SK-N-DZ (cell line): ENCODE measurements at regions not wholly inside any gene's neighbourhood (a gene's known extent, or its start where the extent isn't known, plus 50 kb on each side); places are given as distances from the start of the nearest gene placed in this dataset.
"Not testable (repeated sequence)": the region's sequence is repeated elsewhere in the genome, so short reads cannot be mapped to it uniquely, and the experiment has no call there.

Experiments used
- DNase-seq: peaks from one replicate; pipeline ENCODE4 v3.0.0-alpha.2; 2015; ENCODE audit warnings: low spot score

DNA sequence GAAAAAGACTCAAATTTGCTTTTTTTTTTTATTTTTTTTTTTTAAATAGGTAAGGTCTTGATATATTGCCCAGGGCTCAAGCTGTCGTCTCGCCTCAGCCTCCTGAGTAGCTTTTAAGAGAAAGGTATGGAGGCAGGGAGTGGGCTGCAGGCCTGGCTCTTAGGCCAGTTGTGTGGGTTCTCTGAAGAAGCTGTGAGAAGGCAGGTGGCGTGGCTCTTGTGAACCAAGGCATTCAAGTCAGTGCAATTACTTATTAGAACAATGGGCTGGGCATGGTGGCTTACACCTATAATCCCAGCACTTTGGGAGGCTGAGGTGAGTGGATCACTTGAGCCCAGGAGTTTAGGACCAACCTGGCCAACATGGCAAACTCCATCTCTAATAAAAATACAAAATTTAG lies 244.0 kb upstream of the SFRP2 start:
- no peak for DNase-seq

DNA sequence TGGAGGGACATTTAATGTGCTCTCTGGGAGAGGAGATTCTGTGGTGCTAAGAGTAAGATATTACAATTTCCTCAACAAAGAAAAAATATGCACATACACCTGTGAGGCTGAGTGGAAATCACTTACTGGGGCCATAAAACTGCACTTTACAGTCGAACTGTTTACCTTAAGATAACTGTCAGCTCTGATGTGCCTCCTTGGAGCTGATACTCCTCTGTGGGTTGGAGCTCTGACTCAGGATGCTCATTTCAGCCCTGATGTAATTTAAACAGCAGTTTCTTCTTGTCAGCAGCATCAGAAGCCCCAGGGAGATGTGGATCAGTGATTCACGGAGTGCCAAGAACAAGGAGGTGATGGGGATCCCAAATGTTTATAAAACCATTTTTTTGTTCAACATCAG lies 241.9 kb upstream of the SFRP2 start:
- DNase-seq, result no peak

DNA sequence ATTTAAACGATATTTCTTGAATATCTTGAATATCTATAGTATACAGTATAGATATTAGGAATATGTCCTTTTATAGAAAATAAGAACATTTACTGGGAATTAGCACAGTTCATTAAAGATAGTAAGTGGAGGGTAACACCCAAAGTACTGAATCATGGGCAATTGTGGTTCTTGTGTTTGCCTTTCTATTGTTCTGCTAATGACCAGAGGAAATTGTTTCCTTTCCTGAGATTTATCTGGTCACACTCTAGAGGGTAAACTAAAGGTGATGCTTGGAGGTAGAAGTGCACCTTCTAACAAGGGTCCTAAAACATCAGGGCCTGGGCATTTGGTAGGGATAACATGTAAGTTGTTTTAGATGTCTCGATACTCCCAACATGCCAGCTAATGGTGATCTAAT lies 241.3 kb upstream of the SFRP2 start:
- no peak for DNase-seq

DNA sequence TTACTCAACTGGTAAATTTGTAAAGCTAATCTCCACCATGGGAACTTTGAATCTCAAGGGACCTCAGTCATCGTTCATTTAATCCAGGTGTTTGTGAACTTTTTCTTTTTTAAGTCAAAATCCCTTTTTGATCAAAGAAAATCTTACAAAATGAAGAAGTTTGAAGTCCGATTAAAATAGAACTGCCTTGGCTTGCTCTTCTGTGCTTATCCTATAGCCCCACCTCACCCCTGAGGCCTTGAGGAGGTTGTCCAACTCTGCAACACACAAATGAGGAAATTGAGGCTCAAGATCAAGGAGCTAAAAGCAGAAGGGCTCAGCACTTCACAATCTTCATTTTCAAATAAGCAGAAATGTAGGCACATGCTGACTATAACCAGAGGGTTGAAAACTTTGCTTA lies 240.3 kb upstream of the SFRP2 start:
- DNase-seq, result no peak

DNA sequence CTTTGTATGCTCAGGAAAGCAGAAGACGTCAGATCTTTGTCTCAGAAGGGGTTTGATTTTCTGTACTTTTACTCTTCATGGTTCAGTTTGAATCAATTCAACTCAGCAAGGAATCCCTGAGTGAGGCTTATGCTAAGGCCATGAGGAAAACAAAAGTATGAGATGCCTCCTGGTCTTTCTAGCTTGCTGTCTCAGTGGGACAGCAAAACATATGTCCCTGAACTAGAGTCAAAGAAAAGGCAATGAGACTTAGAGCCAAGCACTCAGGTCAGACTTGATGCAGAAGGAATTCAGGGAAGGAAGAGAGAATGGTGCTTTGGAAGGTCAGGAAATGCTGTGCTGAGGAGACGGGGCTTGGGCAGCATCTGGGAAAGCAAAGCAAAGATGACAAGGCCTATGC lies 236.2 kb upstream of the SFRP2 start:
- no peak for DNase-seq

DNA sequence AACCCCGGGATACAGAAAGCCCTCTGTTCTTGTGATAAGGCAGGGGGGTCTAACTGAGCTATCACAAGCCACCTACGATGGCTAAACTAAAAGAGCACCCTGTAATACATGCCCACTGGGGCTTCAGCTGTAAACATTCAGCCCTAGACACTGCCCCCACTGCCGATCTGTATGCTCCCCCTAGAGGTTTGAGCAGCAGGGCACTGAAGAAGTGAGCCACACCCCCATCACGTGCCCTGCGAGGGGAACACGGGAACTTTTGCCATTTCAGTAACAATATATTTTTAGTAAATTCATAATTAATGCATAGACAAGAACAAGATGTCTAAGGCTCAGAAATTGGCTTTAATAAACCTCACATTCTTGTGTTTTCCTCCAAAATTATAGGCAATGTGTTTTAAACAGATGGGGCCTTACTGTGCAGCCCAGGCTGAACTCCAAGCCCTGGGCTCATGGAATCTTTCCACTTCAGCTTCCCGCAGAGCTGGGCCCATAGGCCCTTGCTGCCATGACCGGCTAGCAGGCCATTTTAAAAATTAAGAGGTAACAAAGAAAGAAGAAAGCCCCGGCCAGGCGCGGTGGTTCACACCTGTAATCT lies 235.3 kb upstream of the SFRP2 start:
- DNase-seq, result no peak

DNA sequence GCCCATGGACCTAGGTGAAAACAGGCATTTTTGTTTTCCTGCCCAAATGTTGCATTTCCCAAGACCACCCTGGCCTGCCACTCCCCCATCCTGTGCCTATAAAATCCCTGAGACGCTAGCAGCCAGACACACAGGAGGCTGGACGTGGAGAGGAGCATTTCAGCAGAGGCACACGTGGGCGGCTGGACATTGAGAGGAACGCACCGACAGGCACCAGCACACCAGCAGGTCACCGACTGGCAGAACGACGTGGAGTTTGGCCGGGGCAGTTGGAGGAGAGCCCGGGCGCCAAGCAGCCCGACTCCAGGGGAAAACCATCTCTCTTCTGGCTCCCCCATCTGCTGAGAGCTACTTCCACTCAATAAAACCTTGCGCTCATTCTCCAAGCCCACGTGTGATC lies 234.8 kb upstream of the SFRP2 start:
- DNase-seq, result not testable (repeated sequence)

DNA sequence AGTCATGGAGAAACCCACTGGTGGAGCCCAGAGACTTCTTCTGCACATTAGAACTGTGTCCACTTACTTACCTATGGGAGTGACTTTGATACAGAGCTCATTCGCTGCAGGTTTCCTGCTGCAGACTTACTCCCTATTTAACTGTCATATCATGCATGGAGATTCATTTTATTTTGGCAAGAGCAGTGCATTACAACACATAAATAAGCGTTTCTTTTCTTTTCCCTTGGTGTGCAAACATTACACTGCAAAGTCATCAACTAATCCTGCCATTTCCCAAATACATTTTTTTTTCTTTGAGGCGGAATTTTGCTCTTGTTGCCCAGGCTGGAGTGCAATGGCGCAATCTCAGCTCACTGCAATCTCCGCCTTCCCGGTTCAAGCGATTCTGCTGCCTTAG lies 230.9 kb upstream of the SFRP2 start:
- no peak for DNase-seq

DNA sequence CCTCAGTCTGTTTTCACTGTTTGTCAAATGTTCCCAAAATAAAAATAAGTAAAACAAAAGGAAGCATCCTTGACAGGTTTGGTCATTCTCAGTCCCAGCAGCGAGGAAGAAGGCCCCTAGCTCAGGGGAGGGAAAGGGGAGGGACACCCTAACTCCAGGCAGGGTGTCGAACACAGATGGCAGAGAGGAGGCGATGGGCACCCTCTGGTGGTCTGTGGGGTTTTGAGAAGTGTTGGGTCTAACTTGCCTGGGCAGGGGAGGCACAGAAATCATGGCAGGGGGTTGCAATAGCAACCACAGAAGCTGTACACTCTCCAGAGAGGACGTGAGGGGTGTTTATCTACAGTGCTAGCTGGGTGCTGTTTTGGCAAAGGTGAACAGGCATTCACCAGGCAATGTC lies 229.8 kb upstream of the SFRP2 start:
- no peak for DNase-seq

DNA sequence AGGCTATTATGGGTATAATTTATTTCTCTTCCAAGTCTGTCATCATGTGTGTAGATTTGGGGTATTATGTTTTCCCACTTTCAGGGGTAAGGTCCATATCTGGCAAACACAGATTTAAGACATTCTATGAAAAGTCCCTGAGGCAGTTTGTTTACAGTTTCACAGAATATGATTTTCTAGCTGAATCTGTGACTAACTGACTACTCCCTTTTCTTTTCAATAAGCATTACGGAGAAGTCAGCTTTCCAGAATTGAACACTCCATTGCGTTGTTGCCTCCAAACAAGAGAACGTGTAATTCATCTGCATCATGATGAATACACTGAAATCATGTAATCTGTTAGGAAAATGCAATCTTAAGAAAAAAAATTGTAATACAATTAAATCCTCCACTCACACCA lies 226.7 kb upstream of the SFRP2 start:
- DNase-seq, result no peak

DNA sequence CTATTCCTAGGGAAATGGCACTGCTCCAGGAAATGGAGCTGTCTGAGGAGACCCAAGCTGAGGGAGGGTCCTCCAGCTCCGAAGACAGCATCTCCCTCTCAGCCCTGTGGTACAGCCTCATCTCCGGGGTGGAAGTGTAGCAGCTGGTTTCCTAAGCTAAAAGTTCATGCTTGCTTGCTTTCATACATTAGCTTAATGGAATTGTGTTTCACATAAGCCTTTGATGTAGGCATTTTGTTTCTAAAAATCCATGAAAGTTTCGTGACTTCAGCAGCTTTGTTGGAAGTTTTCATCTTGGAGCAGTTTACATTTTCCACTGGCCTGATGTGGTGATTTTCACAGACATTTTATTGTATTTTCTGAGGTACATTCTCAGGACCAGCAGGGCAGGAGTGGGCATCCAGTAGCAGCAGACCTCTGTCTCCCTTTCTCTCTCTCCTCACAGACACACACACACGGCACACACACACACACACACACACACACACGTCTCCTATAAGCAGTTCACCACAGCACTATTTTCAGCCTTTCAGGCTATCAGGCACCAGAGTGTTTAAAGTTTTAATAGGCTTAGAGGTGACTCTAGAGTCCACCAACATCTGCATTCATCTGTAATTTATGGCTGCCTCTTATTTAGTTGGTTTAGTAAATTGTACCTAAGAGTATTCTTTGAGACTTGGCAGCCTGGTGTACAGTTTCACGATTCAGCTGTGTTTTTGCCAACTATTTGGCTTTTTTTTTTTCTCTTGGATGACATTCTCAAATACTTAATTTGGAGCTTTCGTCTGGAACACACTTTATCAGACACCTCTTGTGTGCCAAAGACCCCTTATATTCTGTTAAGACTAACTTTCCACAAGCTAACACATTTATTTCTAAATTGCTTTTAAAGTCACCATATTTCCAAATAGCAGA lies 225.8 kb upstream of the SFRP2 start:
- DNase-seq, result no peak

DNA sequence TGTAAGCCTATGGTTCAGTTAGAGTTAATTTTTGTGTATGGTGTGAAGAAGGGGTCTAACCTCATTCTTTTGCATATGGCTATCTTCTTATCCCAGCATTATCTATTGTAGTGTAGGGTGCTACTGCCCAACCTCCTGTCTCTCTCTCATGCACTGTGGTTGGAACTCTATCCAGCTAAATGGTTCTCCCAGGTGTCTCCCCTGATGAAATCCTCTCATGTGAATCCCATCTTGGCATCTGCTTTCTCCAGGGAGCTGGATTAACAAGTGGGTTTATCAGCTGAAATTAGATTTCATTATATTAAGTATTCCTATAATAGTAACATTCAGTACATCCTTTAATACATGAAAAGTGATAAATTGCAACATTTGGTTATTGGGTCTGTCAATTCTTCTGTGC lies 224.7 kb upstream of the SFRP2 start:
- no peak for DNase-seq

DNA sequence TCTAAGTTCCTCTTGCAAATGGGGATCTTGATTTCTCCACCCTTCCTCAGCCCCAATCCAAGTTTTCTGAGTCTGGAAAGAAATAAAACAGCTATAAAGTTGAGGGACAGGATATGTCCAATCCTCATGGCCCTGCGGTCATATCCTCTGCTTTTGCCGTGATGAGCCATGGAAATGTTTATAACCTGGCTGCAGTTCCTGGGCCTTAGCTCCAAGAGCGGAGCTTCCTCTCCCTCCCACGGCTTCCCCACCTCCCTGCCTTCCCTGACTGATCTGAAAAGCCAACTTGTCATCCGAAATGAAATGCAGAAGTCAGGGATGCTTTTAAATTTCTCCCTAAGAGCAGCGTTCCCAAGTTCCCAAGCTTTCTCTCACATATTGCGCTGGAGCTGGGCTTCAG lies 221.5 kb upstream of the SFRP2 start:
- no peak for DNase-seq

DNA sequence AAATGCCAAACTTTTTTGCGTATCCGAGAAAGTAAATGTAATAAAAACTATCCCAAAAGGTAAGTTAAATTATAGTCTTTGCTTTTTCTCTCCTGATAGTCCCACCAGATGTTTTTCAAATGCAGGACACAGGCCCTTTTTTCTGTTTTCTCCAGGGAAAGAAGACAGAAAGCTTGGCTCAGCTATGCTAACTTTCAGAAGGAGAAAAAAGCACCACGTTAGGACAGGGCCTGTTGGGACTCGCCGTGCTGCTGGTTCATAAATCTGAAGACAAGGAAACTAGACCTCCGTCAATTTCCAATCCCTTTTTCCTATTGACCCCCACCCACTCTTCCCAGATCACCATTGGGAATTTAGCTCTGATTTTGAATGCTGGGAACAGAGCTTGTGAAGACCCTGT lies 220.9 kb upstream of the SFRP2 start:
- DNase-seq, result no peak

DNA sequence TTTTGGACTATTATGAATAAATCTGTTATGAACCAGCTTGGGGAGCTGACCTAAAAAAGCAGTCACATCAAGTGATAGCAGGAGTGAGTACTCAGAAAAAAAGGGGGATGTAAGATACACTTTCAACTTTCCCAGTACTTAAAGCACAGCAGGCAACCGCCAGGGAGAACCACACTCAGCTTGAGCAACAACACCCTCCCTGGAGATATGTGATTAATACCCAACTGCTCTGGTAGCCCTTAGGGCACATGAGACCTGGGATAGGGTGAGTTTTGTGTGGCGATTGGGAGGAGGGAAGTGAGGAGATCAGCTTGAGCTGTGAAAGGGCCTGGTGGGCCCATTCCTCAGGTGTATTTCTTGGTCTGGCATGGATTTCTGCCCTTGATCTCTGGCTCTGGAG lies 220.3 kb upstream of the SFRP2 start:
- no peak for DNase-seq

DNA sequence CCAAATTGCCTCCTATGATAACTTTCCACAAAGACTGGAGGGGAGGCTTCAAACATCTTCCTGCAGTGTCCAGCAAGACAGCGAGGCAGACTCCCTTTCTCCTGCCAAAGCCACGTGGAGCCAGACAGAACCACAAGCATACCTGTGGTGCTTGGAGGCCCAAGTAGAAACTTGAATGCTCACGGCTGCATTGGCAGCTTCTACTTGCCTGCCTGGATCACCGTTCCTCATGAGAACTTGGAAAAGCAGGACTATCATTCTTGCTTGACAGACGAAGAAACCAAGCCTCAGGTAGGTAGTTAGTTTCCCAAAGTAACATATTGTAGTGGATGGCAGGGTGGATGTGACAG lies 216.3 kb upstream of the SFRP2 start:
- no peak for DNase-seq

DNA sequence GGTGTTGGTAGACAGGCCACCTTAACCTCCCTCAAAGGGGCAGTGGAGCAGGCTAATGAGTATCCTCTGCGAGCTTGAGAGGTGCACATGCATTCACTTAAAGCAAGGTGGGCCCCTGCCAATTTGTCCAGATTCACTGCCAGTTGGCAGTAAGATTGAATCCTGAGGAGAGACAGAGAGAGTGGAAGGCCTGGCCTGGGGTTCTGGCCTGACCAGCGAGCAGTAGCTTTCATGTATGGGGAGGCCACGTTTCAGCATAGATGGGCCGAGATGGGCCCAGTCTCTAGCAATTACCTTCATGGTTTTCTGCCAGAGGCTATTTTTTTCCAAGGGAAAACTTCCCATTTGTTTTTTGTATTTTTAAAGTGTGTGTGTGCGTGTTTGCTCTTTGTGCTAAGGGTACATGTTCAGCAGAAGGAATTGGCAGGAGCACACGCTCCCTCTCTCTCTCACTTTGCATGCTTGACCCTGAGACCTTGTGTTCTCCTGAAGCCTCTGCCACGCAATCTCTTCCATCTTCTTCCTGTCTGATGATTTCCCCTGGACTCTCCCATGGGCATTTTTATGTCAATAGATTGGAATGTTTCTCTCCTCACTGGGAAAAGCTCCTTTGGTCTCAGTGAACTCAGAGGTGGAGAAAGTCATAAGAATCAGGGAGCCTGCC lies 215.8 kb upstream of the SFRP2 start:
- no peak for DNase-seq

DNA sequence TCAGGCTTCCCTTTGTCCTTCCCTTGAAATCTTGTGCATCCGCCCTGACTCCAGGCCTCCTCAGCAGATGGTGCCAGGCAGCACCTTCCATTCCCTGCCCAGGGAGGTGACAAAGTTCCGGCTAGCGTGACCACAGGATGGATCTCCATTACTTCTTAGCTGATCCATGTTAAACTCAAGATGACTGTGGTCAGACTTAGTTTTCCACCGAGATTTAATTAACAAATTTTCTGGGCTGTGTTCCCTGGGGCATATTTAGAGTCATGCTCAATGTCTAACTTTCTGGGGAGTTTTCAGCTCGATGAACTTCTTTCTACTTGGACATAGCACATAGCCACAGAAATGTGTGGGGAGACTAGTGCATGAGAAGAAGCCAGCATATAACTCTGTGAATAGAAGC lies 215.1 kb upstream of the SFRP2 start:
- no peak for DNase-seq

DNA sequence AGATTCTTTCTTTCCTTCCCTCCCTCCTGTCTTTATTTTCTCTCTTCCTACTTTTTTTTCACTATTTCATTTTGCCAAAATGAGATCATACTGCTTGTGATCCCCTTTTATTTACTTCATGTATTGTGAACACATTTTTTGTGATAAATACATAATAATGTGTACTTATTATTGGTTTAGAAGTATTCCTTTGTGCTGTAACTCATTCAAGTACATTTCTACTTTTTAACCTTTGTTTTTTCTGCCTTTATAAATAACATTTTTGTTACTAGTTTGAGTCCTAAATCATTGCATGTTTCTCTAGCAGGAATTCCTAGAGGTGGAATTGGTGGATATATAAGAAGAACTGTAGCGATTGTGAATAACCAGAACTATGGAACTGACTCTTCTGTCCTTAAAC lies 214.5 kb upstream of the SFRP2 start:
- no peak for DNase-seq

DNA sequence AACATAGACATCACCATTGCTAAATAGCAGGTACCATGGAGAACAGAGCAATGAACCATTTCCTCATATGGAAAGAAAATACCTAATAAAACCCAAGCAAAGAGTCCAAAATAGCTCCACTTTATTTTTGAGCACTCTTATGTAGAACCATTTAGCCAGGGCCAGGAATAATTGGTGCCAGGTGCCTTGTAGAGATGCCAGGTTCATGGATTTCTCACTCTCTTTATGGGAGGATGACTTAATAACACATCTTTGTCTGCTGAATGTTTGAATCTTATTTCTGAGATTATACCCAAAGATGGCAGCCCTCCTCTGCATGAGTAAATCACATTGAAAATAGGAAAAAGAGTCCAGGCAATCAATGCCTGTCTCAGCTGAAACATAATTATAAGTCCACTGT lies 212.3 kb upstream of the SFRP2 start:
- DNase-seq, result no peak

DNA sequence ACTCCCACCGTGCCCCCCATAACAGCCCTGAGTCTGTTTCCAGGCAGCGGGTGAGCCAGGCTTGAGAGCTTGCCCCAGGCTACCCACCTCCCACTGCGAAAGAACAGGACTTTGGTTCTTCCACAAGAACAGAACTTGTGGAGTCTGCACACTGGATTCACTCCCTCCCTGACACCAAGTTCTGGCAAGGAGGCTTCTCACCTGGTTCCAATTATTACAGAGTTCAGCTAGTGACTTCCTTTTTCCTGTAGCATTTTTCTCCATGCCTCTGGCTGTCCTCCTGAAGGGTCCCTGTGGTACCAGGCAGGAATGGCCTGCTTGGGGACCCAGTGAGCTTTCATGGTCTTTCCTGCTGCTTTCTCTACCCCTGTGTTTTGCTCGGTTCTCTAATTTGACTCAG lies 208.6 kb upstream of the SFRP2 start:
- no peak for DNase-seq

DNA sequence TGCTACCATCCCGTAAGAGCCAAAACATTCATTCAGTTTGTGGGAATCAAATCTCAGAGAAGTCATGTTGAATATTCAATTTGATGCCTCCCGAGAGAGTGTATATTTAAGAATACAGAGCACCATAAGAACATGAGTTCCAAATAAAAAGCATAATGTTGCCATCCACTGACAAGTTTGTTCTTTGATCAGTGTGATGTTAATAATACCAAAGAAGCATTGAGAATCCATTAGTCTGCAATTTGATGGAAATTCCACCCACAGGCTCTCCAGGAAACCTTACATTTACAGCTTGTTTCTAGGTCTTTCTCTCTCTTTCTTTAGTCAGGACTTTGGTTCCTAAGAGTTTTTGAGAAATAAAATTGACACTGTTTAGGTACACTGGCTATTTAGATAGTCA lies 200.6 kb upstream of the SFRP2 start:
- no peak for DNase-seq
